ENCODE measurements at regions not wholly inside any gene's neighbourhood (a gene's known extent, or its start where the extent isn't known, plus 50 kb on each side); places are given as distances from the start of the nearest gene placed in this dataset.

DNA sequence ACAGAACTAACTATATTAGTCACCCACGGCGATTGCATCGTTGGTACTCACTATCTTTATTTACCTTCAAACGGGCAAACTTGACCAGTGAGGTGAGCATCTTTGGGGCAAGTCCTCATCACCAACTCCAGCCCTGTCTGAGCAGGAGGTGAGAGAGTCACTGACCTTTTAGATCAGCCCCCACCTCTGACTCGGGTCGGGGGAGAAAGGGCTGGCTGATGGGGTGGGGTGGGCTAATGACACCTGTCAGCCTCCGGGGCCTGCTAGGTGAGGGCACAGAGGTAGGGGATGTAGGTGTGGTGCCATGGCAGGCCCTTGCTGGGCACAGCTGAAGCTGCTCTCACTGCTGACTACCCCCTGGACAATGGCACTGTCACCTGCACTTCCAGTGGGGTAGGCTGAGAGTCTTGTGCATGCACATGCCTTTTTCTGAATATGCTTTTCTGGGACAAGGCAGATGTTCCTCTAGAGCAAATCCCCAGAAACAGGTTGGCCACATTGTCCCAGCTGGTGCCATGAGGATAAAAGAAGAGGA, 359.5 kb upstream of the MKI67 start:
- no peak for DNase-seq
- no peak overlapping the region for H3K27ac ChIP-seq (ENCODE audit: low read length)
- no peak overlapping the region for H2AFZ ChIP-seq (ENCODE audit: low read length)
- no peaks in the 10 kb centered on the region for H3K79me2 ChIP-seq (ENCODE audit: low read length)
- H3K27me3 ChIP-seq (ENCODE audit: low read length), result no peaks in the 10 kb centered on the region
- no peak overlapping the region for H3K4me3 ChIP-seq (ENCODE audit: low read length)
- H4K20me1 ChIP-seq (ENCODE audit: insufficient read depth, low read depth, low read length), result no peaks in the 10 kb centered on the region
- peaks cover 26% of the 10 kb centered on the region for H3K4me1 ChIP-seq (ENCODE audit: low read length)
- H3K36me3 ChIP-seq (ENCODE audit: insufficient read depth, low read length), result no peaks in the 10 kb centered on the region
- H3K9ac ChIP-seq (ENCODE audit: low read length), result no peak overlapping the region
- H3K4me2 ChIP-seq (ENCODE audit: low read depth, low read length, poor library complexity, severe bottlenecking), result no peak overlapping the region
- no peaks in the 10 kb centered on the region for H3K9me3 ChIP-seq (ENCODE audit: low read length)
- H3K9me2 ChIP-seq (replicated peaks; ENCODE audit: insufficient read depth, low read length), result no peaks in the 10 kb centered on the region

DNA sequence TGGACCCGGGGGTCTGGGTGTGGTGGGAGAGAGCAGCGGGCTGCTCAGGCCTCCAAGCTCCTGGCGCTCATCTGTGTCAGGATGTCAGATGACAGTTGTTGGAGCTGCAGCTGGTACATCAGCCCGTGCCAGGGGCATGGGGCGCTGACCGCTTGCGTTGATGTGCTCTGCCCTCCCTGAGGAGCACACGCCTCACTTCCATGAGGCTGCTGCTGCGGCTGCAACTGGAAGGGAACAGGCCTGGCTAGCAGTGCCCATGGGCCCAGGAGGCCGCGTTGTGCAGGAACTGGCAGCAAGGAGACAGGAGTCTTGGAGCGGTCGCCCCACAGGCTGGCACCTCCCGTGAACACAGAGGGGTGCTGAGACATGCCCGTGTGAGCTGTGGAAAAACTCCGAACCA, 361.3 kb upstream of the MKI67 start:
- H3K36me3 ChIP-seq (ENCODE audit: insufficient read depth, low read length), result no peaks in the 10 kb centered on the region
- H3K9ac ChIP-seq (ENCODE audit: low read length), result no peak overlapping the region
- no peak overlapping the region for H3K4me3 ChIP-seq (ENCODE audit: low read length)
- H2AFZ ChIP-seq (ENCODE audit: low read length), result no peak overlapping the region
- H4K20me1 ChIP-seq (ENCODE audit: insufficient read depth, low read depth, low read length), result no peaks in the 10 kb centered on the region
- H3K27me3 ChIP-seq (ENCODE audit: low read length), result no peaks in the 10 kb centered on the region
- DNase-seq, result no peak
- no peaks in the 10 kb centered on the region for H3K79me2 ChIP-seq (ENCODE audit: low read length)
- peaks cover 26% of the 10 kb centered on the region for H3K4me1 ChIP-seq (ENCODE audit: low read length)
- no peak overlapping the region for H3K4me2 ChIP-seq (ENCODE audit: low read depth, low read length, poor library complexity, severe bottlenecking)
- no peaks in the 10 kb centered on the region for H3K9me2 ChIP-seq (replicated peaks; ENCODE audit: insufficient read depth, low read length)
- H3K27ac ChIP-seq (ENCODE audit: low read length), result no peak overlapping the region
- H3K9me3 ChIP-seq (ENCODE audit: low read length), result no peaks in the 10 kb centered on the region

DNA sequence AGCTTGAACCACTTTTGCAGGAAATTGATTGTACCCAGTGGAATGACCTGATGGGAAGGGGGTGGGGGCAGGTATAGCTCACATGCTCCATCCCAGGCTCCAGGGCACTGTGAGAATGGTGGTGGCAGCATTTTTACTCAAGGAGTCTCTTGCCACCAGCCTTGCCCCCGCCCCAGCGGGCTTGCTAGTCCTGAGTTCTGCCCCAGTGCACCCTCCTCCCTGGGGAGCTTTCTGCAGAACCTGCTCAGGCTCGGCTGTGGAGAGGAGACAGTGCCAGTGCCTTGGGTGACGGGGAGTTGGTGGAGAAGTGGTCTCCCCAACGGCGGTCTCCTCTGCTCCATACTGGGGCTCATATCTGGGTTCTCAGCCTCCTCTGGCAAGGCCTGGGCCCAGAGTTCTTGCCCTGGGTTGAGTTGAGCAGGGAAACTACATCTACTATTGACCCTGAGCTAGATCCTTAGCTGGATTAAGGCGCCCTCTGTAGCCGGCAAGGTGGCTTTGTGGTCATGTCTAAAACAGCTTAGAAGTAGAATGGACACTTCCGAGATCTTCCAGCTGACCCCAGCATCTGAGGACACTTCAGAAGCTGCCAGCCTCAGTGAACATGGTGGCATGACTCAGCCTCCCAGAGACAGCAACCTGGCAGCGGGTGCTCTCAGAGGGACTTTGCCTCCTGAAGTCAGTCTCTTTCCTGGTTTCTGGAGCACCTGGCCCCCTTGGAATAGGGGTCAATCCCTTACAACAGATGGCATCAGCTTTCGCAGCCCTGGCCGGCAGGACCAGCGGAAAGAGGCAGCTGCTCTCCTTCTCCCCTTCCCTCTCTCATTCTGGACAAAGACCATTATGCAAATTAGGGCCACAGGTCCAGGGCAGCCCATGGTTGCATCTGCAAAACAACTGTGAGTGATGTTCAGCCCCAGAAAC, 363.4 kb upstream of the MKI67 start:
- peak overlapping the region; percentile 28 for H3K4me3 ChIP-seq (ENCODE audit: low read length)
- H3K9ac ChIP-seq (ENCODE audit: low read length), result no peak overlapping the region
- H3K27me3 ChIP-seq (ENCODE audit: low read length), result no peaks in the 10 kb centered on the region
- no peaks in the 10 kb centered on the region for H3K36me3 ChIP-seq (ENCODE audit: insufficient read depth, low read length)
- no peaks in the 10 kb centered on the region for H3K79me2 ChIP-seq (ENCODE audit: low read length)
- no peak overlapping the region for H3K27ac ChIP-seq (ENCODE audit: low read length)
- H4K20me1 ChIP-seq (ENCODE audit: insufficient read depth, low read depth, low read length), result no peaks in the 10 kb centered on the region
- H3K9me3 ChIP-seq (ENCODE audit: low read length), result no peaks in the 10 kb centered on the region
- no peaks in the 10 kb centered on the region for H3K9me2 ChIP-seq (replicated peaks; ENCODE audit: insufficient read depth, low read length)
- DNase-seq, result peak; percentile 69
- H3K4me2 ChIP-seq (ENCODE audit: low read depth, low read length, poor library complexity, severe bottlenecking), result peak overlapping the region; percentile 55
- no peak overlapping the region for H2AFZ ChIP-seq (ENCODE audit: low read length)
- H3K4me1 ChIP-seq (ENCODE audit: low read length), result peaks cover 26% of the 10 kb centered on the region

DNA sequence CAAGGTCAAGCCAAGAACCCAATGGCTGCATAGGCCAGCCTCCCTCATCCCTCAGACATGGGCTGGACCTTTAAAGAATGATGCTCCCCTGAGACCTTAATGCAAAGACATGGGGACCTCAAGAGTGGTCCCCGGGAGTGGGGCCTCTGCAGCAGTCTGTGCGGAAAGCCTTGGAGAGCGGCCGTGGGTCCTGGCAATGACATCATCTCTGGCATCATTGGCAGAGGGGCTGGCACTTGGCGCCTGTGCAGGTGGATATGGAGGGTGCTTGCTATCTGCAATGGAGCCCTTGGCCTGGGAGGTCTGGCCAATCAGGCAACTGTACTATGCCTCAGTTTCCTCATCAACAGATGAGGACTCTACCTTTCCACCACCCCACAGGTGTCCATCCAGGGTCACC, 365.5 kb upstream of the MKI67 start:
- H3K9me3 ChIP-seq (ENCODE audit: low read length), result no peaks in the 10 kb centered on the region
- H3K4me3 ChIP-seq (ENCODE audit: low read length), result no peak overlapping the region
- no peaks in the 10 kb centered on the region for H3K79me2 ChIP-seq (ENCODE audit: low read length)
- no peak overlapping the region for H2AFZ ChIP-seq (ENCODE audit: low read length)
- no peaks in the 10 kb centered on the region for H3K27me3 ChIP-seq (ENCODE audit: low read length)
- no peaks in the 10 kb centered on the region for H4K20me1 ChIP-seq (ENCODE audit: insufficient read depth, low read depth, low read length)
- no peaks in the 10 kb centered on the region for H3K36me3 ChIP-seq (ENCODE audit: insufficient read depth, low read length)
- H3K4me1 ChIP-seq (ENCODE audit: low read length), result peaks cover 38% of the 10 kb centered on the region
- no peak overlapping the region for H3K9ac ChIP-seq (ENCODE audit: low read length)
- no peak overlapping the region for H3K27ac ChIP-seq (ENCODE audit: low read length)
- no peaks in the 10 kb centered on the region for H3K9me2 ChIP-seq (replicated peaks; ENCODE audit: insufficient read depth, low read length)
- H3K4me2 ChIP-seq (ENCODE audit: low read depth, low read length, poor library complexity, severe bottlenecking), result no peak overlapping the region
- no peak for DNase-seq

DNA sequence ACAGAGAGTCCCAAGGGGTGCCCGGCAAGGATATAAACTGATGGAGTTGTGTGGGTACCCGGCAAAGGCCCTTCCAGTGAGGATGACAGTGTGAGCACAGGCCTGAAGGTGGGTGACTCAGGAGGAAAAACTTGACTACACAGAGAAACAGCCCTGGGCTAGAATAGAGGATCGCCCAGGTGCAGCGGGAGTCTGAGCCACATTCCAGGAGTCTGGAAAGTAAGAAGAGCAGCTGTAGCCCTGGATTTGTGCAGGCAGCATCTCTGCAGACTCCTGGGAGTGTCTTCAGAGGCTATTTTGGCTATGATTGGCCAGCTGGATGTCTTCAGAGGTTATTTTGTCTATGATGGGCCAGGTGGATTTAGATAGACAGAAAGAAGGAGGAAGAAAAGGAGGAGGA, 367.6 kb upstream of the MKI67 start:
- no peaks in the 10 kb centered on the region for H3K27me3 ChIP-seq (ENCODE audit: low read length)

DNA sequence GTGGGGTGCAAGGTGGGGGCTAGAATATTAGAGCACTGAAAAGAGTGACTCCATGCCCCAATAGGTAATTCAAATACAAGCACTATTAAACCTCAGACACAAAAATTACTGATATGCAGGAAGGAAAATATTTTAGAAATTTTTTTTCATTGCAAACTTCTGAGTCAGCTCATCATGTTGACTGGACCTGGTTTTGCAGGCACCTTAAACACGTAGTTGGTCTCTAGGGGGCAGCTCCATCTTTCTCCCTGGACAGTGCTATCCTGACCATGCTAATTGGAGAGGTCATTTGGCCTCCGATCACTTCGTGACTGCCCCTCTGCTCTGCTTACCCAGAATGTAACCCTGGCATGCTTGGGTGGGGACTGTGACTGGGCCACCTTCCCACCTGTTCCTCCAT, 368.4 kb upstream of the MKI67 start:
- Histone ChIP-seq H3K9ac (ENCODE audit: low read length) (no peak overlapping the region), H2AFZ (ENCODE audit: low read length) (no peak overlapping the region), H3K4me2 (ENCODE audit: low read depth, low read length, poor library complexity, severe bottlenecking) (no peak overlapping the region), H3K4me1 (ENCODE audit: low read length) (peaks cover 22% of the 10 kb centered on the region), H3K79me2 (ENCODE audit: low read length) (no peaks in the 10 kb centered on the region), H3K9me2 (replicated peaks; ENCODE audit: insufficient read depth, low read length) (no peaks in the 10 kb centered on the region), H3K36me3 (ENCODE audit: insufficient read depth, low read length) (no peaks in the 10 kb centered on the region), H4K20me1 (ENCODE audit: insufficient read depth, low read depth, low read length) (no peaks in the 10 kb centered on the region), H3K27me3 (ENCODE audit: low read length) (no peaks in the 10 kb centered on the region), H3K9me3 (ENCODE audit: low read length) (no peaks in the 10 kb centered on the region), H3K27ac (ENCODE audit: low read length) (no peak overlapping the region), H3K4me3 (ENCODE audit: low read length) (no peak overlapping the region)
- DNase-seq, result no peak

More for the DNA sequence above, 367.6 kb upstream of the MKI67 start:
- no peaks in the 10 kb centered on the region for H3K79me2 ChIP-seq (ENCODE audit: low read length)
- H3K27ac ChIP-seq (ENCODE audit: low read length), result no peak overlapping the region
- H3K4me3 ChIP-seq (ENCODE audit: low read length), result no peak overlapping the region
- H3K4me2 ChIP-seq (ENCODE audit: low read depth, low read length, poor library complexity, severe bottlenecking), result no peak overlapping the region
- no peaks in the 10 kb centered on the region for H3K9me3 ChIP-seq (ENCODE audit: low read length)
- H3K36me3 ChIP-seq (ENCODE audit: insufficient read depth, low read length), result no peaks in the 10 kb centered on the region
- H2AFZ ChIP-seq (ENCODE audit: low read length), result no peak overlapping the region
- no peak for DNase-seq
- H3K9ac ChIP-seq (ENCODE audit: low read length), result no peak overlapping the region
- H3K9me2 ChIP-seq (replicated peaks; ENCODE audit: insufficient read depth, low read length), result no peaks in the 10 kb centered on the region
- H3K4me1 ChIP-seq (ENCODE audit: low read length), result peaks cover 31% of the 10 kb centered on the region
- no peaks in the 10 kb centered on the region for H4K20me1 ChIP-seq (ENCODE audit: insufficient read depth, low read depth, low read length)

DNA sequence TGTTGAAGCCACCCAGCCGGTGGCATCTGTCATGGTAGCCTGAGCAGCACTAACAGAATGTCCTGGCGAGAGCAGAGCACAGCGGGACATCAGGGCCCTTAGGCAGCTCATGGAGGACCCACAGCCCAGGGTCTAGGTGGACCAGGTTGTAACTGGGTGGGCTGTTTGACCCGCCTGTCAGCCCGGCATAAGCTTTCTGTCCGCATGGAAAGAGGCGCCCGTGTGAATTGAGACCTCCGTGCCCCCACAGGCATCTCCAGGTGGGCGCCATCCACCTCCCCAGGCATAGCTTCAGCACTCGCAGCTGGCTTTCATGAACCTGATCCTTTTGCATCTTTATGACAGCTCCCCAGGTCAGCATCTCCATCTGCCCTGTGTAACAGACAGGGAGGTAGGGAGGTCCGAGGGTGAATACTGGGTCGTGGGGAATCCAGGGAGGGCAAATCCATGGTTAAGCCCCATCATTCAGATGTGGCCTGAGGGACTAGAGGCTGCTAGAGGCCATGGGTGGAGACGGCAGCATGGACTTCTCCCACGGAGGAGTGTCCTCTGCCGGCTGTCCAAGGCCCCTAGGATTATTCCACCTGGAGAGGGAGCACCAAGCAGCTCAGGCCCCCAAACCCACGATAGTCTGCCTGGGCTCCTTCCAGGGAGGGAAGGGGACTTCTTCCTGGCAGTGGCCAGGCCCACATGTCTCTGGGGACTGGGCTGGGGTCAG, 371.6 kb upstream of the MKI67 start:
- Histone ChIP-seq H4K20me1 (ENCODE audit: insufficient read depth, low read depth, low read length) (no peaks in the 10 kb centered on the region), H3K9me3 (ENCODE audit: low read length) (no peaks in the 10 kb centered on the region), H3K4me1 (ENCODE audit: low read length) (peaks cover 13% of the 10 kb centered on the region), H3K27ac (ENCODE audit: low read length) (no peak overlapping the region), H2AFZ (ENCODE audit: low read length) (no peak overlapping the region), H3K36me3 (ENCODE audit: insufficient read depth, low read length) (no peaks in the 10 kb centered on the region), H3K9ac (ENCODE audit: low read length) (no peak overlapping the region), H3K4me3 (ENCODE audit: low read length) (no peak overlapping the region), H3K79me2 (ENCODE audit: low read length) (no peaks in the 10 kb centered on the region), H3K27me3 (ENCODE audit: low read length) (no peaks in the 10 kb centered on the region), H3K9me2 (replicated peaks; ENCODE audit: insufficient read depth, low read length) (no peaks in the 10 kb centered on the region), H3K4me2 (ENCODE audit: low read depth, low read length, poor library complexity, severe bottlenecking) (no peak overlapping the region)
- no peak for DNase-seq

DNA sequence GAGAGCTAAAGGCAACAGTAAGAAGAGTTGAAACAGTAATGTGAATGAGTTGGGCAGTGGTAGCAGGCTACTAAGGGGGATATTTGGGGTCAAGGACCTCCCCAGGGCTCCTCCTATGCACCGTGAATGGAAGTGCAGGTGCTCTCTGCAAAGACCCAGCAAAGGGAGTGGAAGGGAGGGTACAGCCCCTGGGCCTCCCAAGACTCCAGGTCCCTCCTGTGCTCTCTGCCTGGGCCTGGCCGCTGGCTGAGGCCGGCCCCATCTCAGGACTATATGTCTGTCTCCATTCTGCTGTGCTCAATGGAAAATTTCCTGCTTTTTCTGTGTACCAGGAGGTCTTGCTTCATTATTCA, 372.1 kb upstream of the MKI67 start:
- no peaks in the 10 kb centered on the region for H4K20me1 ChIP-seq (ENCODE audit: insufficient read depth, low read depth, low read length)
- H3K9me2 ChIP-seq (replicated peaks; ENCODE audit: insufficient read depth, low read length), result no peaks in the 10 kb centered on the region
- H3K4me1 ChIP-seq (ENCODE audit: low read length), result peaks cover 13% of the 10 kb centered on the region
- no peaks in the 10 kb centered on the region for H3K79me2 ChIP-seq (ENCODE audit: low read length)
- no peak overlapping the region for H3K4me3 ChIP-seq (ENCODE audit: low read length)
- no peaks in the 10 kb centered on the region for H3K36me3 ChIP-seq (ENCODE audit: insufficient read depth, low read length)
- H3K9me3 ChIP-seq (ENCODE audit: low read length), result no peaks in the 10 kb centered on the region
- no peaks in the 10 kb centered on the region for H3K27me3 ChIP-seq (ENCODE audit: low read length)
- H3K27ac ChIP-seq (ENCODE audit: low read length), result no peak overlapping the region
- H3K4me2 ChIP-seq (ENCODE audit: low read depth, low read length, poor library complexity, severe bottlenecking), result no peak overlapping the region
- no peak overlapping the region for H3K9ac ChIP-seq (ENCODE audit: low read length)
- DNase-seq, result peak; percentile 50
- no peak overlapping the region for H2AFZ ChIP-seq (ENCODE audit: low read length)
